MM.1S (cell line): ENCODE measurements at regions not wholly inside any gene's neighbourhood (a gene's known extent, or its start where the extent isn't known, plus 50 kb on each side); places are given as distances from the start of the nearest gene placed in this dataset.
"Not testable (repeated sequence)": the region's sequence is repeated elsewhere in the genome, so short reads cannot be mapped to it uniquely, and the experiment has no call there.

Experiments
- CTCF ChIP-seq: fragments of 300-600 bp; sonication (generic); IDR thresholded peaks from 2 replicates; pipeline ENCODE4 v1.5.1; 2016; ENCODE audit warnings: antibody characterized with exemption, low read length, mixed read lengths
- EZH2 ChIP-seq: fragments of 300-600 bp; sonication (generic); optimal IDR thresholded peaks from 2 replicates; pipeline ENCODE3; 2017; ENCODE audit warnings: low read depth, mild to moderate bottlenecking, antibody characterized with exemption, low read length, mixed read lengths
- EZH2phosphoT487 ChIP-seq: fragments of 300-600 bp; sonication (generic); IDR thresholded peaks from 2 replicates; pipeline ENCODE4 v1.6.1; 2018; ENCODE audit warnings: antibody characterized with exemption, low read length

GRCh38 chr4:31750581-31750980 is 1030.4 kb downstream of the PCDH7 start:
- not testable (repeated sequence) for TF ChIP-seq CTCF, EZH2phosphoT487, EZH2
